VCaP (cell line): ENCODE measurements at regions not wholly inside any gene's neighbourhood (a gene's known extent, or its start where the extent isn't known, plus 50 kb on each side); places are given as distances from the start of the nearest gene placed in this dataset.

ENCODE experiments used
- H3K27ac ChIP-seq: fragments of 450-650 bp; 2 replicates; pipeline ENCODE4 v1.5.1; 2017
- TF ChIP-seq, protein P1 (sequence below): fragments of 450-650 bp; conservative IDR thresholded peaks from 2 replicates; pipeline ENCODE4 v1.5.1; 2017; ENCODE audit warnings: mild to moderate bottlenecking, moderate library complexity

DNA sequence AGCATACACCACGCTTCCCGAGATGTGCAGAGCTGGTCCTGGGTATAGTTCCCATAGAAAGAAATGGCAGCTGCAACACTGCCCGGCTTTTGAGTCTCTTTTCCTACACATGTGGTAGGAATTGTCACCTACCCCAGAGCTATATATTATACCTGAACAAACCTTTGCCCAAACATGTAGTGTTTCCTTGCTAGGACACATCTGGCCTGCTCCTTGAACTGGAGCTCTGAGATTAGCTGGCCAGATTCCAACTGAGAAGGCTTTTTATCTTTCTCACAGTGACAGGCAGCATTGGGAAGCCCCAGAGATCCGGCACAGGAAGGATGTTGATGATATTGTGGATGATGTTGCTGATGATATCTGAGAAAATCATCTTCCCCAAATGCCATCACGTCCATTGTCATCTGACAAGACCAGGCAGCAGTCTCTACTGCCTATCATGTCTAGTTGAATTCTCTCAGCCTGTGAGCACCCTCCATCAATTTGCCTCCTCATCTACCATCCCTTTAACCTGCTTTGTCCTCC, 115.0 kb upstream of the SMYD2 start:
- H3K27ac ChIP-seq: no peak overlapping the region
- TF ChIP-seq, protein P1, sequence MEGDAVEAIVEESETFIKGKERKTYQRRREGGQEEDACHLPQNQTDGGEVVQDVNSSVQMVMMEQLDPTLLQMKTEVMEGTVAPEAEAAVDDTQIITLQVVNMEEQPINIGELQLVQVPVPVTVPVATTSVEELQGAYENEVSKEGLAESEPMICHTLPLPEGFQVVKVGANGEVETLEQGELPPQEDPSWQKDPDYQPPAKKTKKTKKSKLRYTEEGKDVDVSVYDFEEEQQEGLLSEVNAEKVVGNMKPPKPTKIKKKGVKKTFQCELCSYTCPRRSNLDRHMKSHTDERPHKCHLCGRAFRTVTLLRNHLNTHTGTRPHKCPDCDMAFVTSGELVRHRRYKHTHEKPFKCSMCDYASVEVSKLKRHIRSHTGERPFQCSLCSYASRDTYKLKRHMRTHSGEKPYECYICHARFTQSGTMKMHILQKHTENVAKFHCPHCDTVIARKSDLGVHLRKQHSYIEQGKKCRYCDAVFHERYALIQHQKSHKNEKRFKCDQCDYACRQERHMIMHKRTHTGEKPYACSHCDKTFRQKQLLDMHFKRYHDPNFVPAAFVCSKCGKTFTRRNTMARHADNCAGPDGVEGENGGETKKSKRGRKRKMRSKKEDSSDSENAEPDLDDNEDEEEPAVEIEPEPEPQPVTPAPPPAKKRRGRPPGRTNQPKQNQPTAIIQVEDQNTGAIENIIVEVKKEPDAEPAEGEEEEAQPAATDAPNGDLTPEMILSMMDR: no peak

DNA sequence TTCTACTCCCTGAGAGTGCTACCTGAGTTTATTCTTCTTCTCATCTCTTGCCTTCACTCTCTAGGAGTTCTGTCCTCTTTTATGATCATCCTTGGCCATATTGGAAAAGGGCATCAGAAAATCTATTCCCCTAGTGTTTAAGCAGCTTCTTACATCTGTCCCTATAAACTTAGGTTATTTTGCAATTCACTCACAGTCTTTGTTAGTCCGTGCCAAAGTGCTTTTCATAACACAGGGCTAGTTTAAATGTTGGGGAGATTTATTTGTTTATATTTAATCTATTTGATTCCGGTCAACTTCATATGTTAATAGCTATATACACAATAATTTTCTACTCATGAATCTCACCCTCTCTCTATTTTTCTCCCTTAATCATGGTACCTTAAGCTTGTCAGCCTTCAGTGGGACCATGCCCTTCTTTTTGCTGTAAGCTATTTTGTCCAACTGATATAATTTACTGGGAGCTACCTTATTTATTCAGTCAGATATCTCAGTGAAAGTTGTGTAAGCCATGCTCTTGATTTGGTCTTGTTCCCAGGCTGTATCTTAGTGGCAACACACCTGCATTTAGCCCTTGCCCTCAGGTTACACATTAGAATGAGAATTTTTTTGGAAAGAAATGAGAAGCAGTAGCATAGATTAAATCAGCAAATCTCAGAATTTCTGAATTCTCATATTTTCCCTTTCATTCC, 106.3 kb upstream of the SMYD2 start:
- H3K27ac ChIP-seq: no peak overlapping the region
- TF ChIP-seq, protein P1: no peak

DNA sequence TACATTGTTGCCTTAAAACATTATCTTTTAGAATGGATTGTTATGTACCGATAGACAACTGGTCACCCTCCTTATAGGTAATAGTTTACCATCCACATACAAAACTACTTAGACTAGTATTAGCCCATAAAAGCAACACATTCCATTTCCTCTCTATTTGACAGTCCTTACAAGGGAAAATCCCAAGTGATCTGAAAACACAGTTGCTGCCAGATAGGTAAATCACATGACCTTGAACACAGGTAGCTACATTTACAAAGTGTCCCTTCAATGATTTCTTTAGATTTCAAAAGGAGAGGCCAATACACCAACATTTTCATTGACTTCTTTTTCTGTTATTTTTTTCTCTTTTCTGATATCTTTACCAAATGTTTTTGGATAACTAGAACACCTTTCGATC, 102.9 kb upstream of the SMYD2 start:
- no peak overlapping the region for H3K27ac ChIP-seq
- TF ChIP-seq, protein P1: no peak

DNA sequence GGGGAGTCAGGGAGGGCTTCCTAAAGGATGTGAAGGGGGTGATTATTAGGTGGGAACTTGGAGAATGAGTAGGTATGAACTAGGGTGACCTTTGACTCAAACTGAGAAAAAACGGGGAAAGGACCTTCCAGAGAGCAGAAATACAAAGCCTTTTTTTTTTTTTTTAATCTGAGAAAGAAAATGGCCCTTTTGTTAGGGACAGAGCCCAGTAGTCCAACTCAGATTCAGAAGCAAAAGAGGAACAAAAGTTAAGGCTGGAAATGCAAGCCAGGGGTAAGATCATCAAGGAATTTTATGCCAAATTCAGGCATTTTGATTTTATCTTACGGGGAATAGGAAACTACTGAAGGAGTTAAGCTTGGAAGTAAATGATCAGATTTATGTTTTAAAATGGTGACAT, 96.0 kb upstream of the SMYD2 start:
- H3K27ac ChIP-seq: no peak overlapping the region
- TF ChIP-seq, protein P1: no peak

DNA sequence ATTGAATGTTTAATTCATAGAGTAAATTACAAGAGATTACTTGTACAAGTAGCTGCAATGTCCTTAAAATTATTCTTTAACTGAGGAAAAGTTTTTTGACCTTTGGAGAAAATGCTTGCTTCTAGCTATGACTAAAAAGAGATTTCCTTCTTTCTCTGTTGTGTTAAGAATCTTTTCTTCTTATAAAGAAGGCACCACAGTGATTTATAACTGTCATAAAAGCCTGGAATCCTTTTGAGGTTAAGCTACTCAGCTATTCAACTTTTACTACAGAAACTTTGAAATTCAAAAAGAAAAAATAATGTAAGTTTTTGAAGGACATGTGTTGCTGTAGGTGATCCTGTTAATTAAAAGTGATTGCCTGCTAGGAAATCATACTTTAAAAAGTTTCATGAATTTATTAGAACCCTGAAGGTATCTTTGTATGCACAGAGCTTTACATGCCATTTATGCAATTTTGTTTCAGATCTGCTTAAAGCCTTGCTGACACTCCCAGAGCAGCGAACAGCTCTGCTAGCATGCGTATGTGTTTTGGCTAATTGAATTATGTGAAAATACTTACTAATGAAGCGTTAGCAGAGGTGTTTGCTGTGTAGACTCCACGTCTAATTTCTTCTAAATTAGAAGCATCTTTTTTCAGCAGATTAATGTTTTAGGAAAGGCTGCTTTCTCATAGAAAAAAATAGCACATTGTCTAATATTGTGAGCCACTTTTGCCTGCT, 94.7 kb upstream of the SMYD2 start:
- TF ChIP-seq, protein P1: no peak

DNA sequence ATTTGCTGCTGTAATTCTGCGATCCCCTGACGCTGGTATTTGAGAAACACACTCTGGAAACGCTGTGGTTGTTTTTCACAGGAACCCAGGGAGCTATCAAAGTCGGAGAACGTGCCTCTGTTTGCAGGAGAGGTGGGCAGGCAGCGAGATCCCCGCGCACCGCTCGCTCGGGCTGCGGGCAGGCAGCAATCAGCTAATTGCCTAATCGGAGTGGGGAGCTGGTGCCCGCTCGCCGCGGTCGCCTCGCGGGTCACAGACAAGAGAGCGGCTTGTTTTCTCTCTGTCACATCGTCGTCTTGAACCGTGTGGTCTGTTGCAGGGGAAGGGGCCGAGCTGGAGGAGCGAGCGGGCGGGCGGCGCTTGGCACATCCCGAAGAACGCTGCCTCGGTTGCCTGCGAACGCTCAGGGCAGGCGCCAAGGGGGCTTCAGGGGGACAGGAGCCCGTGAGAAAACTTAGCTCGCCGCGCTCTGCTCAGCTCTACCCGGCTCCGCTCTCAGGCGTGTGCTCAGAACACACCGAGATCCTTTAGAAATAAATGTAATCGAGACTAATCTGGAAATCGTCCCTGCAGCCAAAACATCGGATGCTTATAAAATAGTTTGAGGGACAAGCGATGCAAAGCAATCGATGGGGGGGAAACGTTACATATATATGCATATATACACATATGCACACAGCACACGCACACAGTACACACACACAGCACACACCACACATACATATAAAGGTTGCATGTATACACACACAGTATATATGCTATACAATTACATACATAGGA, 93.6 kb upstream of the SMYD2 start:
- TF ChIP-seq, protein P1: no peak
- no peak overlapping the region for H3K27ac ChIP-seq

More for the DNA sequence above, 94.7 kb upstream of the SMYD2 start:
- H3K27ac ChIP-seq: no peak overlapping the region

DNA sequence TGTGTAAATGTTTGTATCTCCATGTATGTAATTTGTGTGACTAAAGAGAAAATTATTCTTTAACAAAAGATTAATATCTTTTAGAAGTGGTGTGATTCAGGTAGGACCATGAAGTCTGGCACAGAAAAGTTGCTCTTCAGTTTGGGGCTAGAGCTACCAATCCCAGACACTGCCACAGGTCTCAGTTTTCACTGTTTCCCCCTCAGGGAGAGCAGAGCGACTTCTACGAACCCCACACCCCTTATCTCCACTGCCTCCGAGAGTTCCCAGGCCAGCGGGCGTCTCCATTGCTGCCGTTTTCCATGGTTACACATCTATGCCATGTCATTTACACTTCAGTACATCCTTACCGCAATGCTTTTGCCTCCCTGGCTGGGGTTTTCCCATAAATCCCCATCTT, 93.0 kb upstream of the SMYD2 start:
- TF ChIP-seq, protein P1: no peak
- no peak overlapping the region for H3K27ac ChIP-seq
